Lung (tissue), 11 donors: ENCODE measurements at regions not wholly inside any gene's neighbourhood (a gene's known extent, or its start where the extent isn't known, plus 50 kb on each side); places are given as distances from the start of the nearest gene placed in this dataset.

Experiments
- ATAC-seq: fragments of 200-7000 bp; cut with Tn5 transposase; one replicate; pipeline ENCODE4 v1.9.1; 2020; ENCODE audit warnings: moderate number of reproducible peaks; ENCODE audit not compliant: insufficient read depth, low FRiP score
- DNase-seq, 3 donors: peaks; one replicate each; pipeline ENCODE4 v3.0.0-alpha.2; 2013 to 2017
- H3K27ac ChIP-seq, 2 donors: one replicate each; pipeline ENCODE4 v1.5.1; 2013; ENCODE audit warnings: mild to moderate bottlenecking in 2 of 2, moderate library complexity in 2 of 2, control low read depth in 1 of 2, inconsistent platforms in 1 of 2, low read depth in 1 of 2, low read length in 1 of 2
- H3K27me3 ChIP-seq, 3 donors: one replicate each; pipeline ENCODE4 v1.5.1; 2013; ENCODE audit warnings: low read length in 2 of 3; ENCODE audit not compliant: control insufficient read depth in 3 of 3, insufficient read depth in 3 of 3
- H3K36me3 ChIP-seq, 4 donors: one replicate each; pipeline ENCODE4 v1.5.1; 2013; ENCODE audit warnings: low read length in 4 of 4, mild to moderate bottlenecking in 1 of 4, moderate library complexity in 1 of 4; ENCODE audit not compliant: control insufficient read depth in 4 of 4, insufficient read depth in 4 of 4
- H3K4me1 ChIP-seq, 5 donors: one replicate each; pipeline ENCODE4 v1.5.1; 2013; ENCODE audit warnings: low read length in 5 of 5, mild to moderate bottlenecking in 2 of 5, moderate library complexity in 1 of 5; ENCODE audit not compliant: control insufficient read depth in 5 of 5, insufficient read depth in 5 of 5
- H3K4me3 ChIP-seq: one replicate; pipeline ENCODE4 v1.5.1; 2013; ENCODE audit warnings: mild to moderate bottlenecking, control low read depth, moderate library complexity
- H3K9ac ChIP-seq, 2 donors: one replicate each; pipeline ENCODE4 v1.5.1; 2013; ENCODE audit warnings: low read length in 2 of 2, control low read depth in 1 of 2; ENCODE audit not compliant: insufficient read depth in 1 of 2
- H3K9me3 ChIP-seq, 4 donors: one replicate each; pipeline ENCODE4 v1.5.1; 2013; ENCODE audit warnings: low read length in 3 of 4, mild to moderate bottlenecking in 1 of 4, moderate library complexity in 1 of 4; ENCODE audit not compliant: control insufficient read depth in 4 of 4, insufficient read depth in 3 of 4
- CTCF ChIP-seq: IDR thresholded peaks from 2 replicates; pipeline ENCODE4 v1.5.1; 2012; ENCODE audit warnings: mild to moderate bottlenecking; ENCODE audit errors: control extremely low read depth, extremely low read depth
- WGBS, 2 donors: extraction: QIAGEN DNeasy Blood & Tissue Kit; methylation state at CpG; one replicate each; pipeline ENCODE4 v1.1.7; 2013; 5-methylcytosine and 5-hydroxymethylcytosine counted together
- donor health status: control.
- donor health status: control.
- donor health status: Bipolar disorder and iron deficiency.
- donor health status: healthy.
- donor health status: DM: yes; HTN: yes; CAD: no.

DNA sequence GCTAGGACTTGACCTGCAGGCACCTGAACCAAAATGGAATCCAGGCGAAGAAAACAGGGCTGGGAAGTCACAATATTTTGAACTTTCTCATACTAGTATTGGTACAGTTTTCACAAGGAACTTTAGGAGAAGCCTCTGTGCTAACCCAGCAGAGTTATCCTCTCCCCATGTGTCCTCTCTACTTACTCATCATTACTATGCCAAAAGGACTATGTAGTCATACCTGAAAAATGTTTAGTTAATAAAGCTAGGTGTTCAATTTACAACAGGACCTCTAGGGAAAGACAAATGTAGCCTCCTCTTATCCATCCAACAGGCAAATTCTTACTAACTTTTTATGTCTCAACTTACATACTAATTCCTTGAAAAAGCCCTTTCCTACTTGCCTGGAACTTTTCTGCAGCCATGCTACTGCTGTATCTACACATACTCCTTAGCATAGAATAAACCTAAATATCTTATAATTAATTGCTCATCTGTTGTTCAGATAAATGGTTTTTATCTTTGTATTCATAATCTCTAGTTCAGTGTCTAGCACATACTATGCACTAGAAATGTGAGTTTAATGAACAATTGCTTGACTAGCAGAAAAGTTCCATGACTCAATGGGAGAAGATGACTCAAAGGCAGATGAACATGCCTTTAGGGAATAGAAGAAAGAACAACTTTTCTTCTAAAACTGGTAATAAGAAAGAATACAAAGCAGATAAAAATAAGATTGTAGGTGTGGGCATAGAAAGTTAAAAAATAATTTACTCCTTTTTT lies 215.5 kb upstream of the VEGFC start:
- no peak for ATAC-seq
- TF ChIP-seq CTCF, result no peak
- 91 to 95% methylated on average over 1 of the region's 1 CpG for WGBS, 2 donors

GRCh38 chr4:177008836-177009501 lies 216.2 kb upstream of the VEGFC start:
- Histone ChIP-seq H3K27me3 (no peaks in the 10 kb centered on the region), H3K4me1 (no peaks in the 10 kb centered on the region), H3K27ac (no peak overlapping the region), H3K9me3 (peaks cover 0 to 7% (median 3%) of the 10 kb centered on the region in 4 donors), H3K4me3 (no peak overlapping the region), H3K9ac (no peak overlapping the region), H3K36me3 (no peaks in the 10 kb centered on the region)
- no peak for DNase-seq
- no peak for ATAC-seq
- no peak for TF ChIP-seq CTCF
- WGBS, 2 donors, result 78 to 87% methylated on average over 4 of the region's 4 CpGs

More for the DNA sequence above, 215.5 kb upstream of the VEGFC start:
- no peaks in the 10 kb centered on the region for H3K27me3 ChIP-seq
- H3K4me1 ChIP-seq, result no peaks in the 10 kb centered on the region
- H3K36me3 ChIP-seq, result no peaks in the 10 kb centered on the region
- no peak overlapping the region for H3K4me3 ChIP-seq
- peaks cover 0 to 1% (median 0%) of the 10 kb centered on the region in 4 donors for H3K9me3 ChIP-seq
- no peak overlapping the region for H3K9ac ChIP-seq
- H3K27ac ChIP-seq, result no peak overlapping the region
- DNase-seq, result no peak

DNA sequence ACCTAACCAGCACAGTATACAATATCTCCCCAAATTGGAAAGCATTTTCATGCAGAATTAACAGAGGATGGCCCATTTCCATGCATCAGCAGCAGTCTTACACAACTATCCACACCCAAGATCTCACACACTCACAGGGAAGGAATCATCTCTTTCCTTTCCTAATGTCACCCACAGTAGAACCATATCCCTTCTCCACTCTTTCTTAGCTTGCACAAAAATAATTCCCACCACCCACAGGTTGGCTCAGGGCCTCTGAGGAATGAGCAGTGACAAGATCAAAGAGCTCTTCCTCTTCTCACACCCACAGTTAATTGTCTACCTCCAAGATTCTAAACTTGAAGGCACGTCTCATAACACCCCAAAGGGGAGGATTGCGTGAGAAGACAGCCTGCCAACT lies 217.7 kb upstream of the VEGFC start:
- no peaks in the 10 kb centered on the region for H3K36me3 ChIP-seq
- H3K27ac ChIP-seq, result no peak overlapping the region
- H3K9me3 ChIP-seq, result peaks cover 0 to 8% (median 3%) of the 10 kb centered on the region in 4 donors
- no peak for DNase-seq
- ATAC-seq, result no peak
- no peak overlapping the region for H3K9ac ChIP-seq
- no peak overlapping the region for H3K4me3 ChIP-seq
- 47 to 70% methylated on average over 2 of the region's 2 CpGs for WGBS, 2 donors
- H3K4me1 ChIP-seq, result no peaks in the 10 kb centered on the region
- TF ChIP-seq CTCF, result no peak
- H3K27me3 ChIP-seq, result no peaks in the 10 kb centered on the region
